ENCODE measurements at regions not wholly inside any gene's neighbourhood (a gene's known extent, or its start where the extent isn't known, plus 50 kb on each side); places are given as distances from the start of the nearest gene placed in this dataset.

GRCh38 chr6:130520221-130520620, 154.4 kb downstream of the TMEM200A start:
- no peak for TF ChIP-seq CTCF (IDR thresholded peaks at IDR 0.05)
- no peak for TF ChIP-seq POLR2A (IDR thresholded peaks at IDR 0.05)
